Epithelial cell of esophagus (primary cell): ENCODE measurements at regions not wholly inside any gene's neighbourhood (a gene's known extent, or its start where the extent isn't known, plus 50 kb on each side); places are given as distances from the start of the nearest gene placed in this dataset.
"Not testable (repeated sequence)": the region's sequence is repeated elsewhere in the genome, so short reads cannot be mapped to it uniquely, and the experiment has no call there.

ENCODE experiments used
- DNase-seq: peaks from one replicate; pipeline ENCODE4 v3.0.0; 2010; ENCODE audit warnings: low read depth
- H3K4me3 ChIP-seq: 2 replicates; pipeline ENCODE4 v1.5.1; 2011; ENCODE audit warnings: mild to moderate bottlenecking, low read length, control low read depth
- CTCF ChIP-seq: IDR thresholded peaks from 2 replicates; pipeline ENCODE4 v1.5.1; 2011; ENCODE audit warnings: low read depth, mild to moderate bottlenecking, low read length, control low read depth, inconsistent platforms; ENCODE audit not compliant: insufficient read depth; ENCODE audit errors: missing control alignments

DNA sequence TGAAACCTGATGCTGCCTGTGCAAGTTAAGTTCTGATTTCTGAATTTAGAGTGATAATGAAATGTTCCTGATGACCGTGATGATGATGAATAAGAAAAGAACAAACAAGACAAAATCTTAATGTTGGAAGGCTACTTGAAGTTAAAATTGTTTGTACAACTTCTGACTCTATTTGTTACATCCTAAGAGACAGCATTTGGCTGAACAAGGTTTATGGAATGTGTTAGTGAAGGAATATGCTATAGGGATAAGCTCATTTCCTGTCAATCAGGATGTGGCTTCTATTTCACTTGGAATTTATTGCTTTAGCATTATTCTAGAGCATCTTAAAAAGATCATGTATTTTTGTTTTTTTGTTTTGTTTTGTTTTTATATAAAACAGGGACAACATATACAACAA is 267.5 kb downstream of the FAT4 start:
- DNase-seq = peak; percentile 38
- H3K4me3 ChIP-seq = no peak overlapping the region
- no peak for TF ChIP-seq CTCF

DNA sequence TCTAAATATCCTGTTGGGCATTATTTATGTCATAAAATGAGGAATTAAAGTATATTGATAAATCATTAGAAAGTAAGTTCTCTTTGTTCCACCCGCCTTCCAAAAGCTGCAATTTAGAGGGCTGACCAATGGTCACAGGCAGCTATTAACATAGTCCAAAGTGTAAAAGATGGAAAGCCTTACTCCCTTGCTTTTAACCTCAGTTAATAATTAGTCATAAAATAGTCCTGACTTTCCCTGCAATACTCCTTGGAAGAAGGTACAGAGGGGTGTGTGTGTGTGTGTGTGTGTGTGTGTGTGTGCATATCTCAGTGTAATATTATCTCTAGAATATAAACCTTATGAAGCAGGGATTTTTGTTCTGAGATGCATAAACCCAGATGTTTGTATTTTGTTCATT is 275.4 kb downstream of the FAT4 start:
- TF ChIP-seq CTCF = no peak
- no peak for DNase-seq
- no peak overlapping the region for H3K4me3 ChIP-seq

- no peak overlapping the region for H3K4me3 ChIP-seq
- DNase-seq = no peak
- no peak for TF ChIP-seq CTCF
These were observed 276.5 kb downstream of the FAT4 start for GRCh38 chr4:125591290-125591689.

DNA sequence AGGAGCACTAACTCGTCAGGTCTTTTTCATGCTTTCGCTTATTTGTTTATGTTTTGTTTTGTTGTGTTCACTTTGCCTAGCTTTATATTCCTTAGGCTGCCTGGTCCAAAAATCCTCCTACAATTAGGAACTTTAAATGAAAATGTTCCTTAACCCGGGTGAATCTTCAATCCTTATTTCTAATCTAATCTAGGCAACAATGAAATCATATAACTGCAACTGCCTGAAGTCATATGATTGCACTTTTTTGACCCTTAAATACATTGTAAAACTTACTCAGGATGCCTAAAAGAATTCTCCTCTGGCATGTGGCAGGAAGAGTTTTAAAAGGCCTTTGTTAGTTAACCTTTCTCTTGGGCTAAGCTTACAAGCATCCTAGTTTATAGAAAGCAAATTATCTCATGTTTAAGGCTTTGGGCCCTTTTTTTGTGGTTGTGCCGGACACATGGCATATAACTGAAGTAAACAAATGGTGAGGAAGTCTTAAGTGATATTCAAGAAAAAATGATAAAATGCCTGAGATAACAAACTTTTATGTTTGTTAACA is 279.4 kb downstream of the FAT4 start:
- DNase-seq = no peak

DNA sequence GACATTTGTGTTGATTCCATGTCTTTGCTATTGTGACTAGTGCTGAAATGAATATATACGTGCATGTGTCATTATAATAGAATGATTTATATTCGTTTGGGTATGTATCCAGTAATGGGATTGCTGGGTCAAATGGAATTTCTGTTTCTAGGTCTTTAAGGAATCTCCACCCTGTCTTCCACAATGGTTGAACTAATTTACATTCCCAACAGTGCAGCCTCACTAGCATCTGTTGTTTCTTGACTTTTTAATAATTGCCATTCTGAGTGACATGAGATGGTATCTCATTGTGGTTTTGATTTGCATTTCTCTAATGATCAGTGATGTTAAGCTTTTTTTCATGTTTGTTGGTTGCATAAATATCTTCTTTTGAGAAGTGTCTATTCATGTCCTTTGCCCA is 291.2 kb downstream of the FAT4 start:
- not testable (repeated sequence) for DNase-seq, H3K4me3 ChIP-seq

More for the DNA sequence above, 279.4 kb downstream of the FAT4 start:
- no peak overlapping the region for H3K4me3 ChIP-seq
- no peak for TF ChIP-seq CTCF

GRCh38 chr4:125620066-125620860 is 305.5 kb downstream of the FAT4 start:
- no peak for TF ChIP-seq CTCF

DNA sequence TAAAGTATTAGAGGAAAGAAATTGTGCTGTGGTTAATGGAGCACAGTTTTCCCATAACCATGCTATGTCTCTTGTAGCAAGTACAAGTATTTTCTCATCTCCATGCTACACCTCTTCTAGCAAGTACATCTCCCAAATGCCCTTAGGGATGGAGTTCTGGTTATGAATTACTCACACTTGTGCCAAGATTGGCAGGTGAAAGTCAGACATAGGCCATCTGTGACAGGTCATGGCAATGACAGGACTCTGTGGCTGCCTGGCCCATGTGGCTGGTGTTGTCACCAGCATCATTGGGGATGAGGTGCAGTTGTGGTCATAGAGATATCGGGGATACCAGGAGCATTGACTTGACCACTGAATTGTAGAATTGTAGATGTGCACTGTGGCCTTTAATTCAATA is 310.2 kb downstream of the FAT4 start:
- no peak for TF ChIP-seq CTCF
- no peak overlapping the region for H3K4me3 ChIP-seq
- peak; percentile 54 for DNase-seq

More at GRCh38 chr4:125620066-125620860, 305.5 kb downstream of the FAT4 start:
- no peak for DNase-seq
- no peak overlapping the region for H3K4me3 ChIP-seq
